Esophagus muscularis mucosa (tissue), 4 donors: ENCODE measurements at regions not wholly inside any gene's neighbourhood (a gene's known extent, or its start where the extent isn't known, plus 50 kb on each side); places are given as distances from the start of the nearest gene placed in this dataset.

Experiments
- EP300 ChIP-seq: sonication (generic); formaldehyde crosslinking; IDR thresholded peaks from one replicate; pipeline ENCODE4 v1.6.1; 2017; ENCODE audit warnings: antibody characterized with exemption
- POLR2A ChIP-seq: fragments of 450-650 bp; IDR thresholded peaks from one replicate; pipeline ENCODE4 v1.6.1; 2017; ENCODE audit warnings: antibody characterized with exemption, moderate library complexity, mild to moderate bottlenecking, low read depth
- POLR2AphosphoS5 ChIP-seq, 2 donors: sonication (generic); formaldehyde crosslinking; IDR thresholded peaks; one replicate each; pipeline ENCODE4 v1.6.1; 2017; ENCODE audit warnings: antibody characterized with exemption in 2 of 2
- TF ChIP-seq, protein P1 (sequence below), 3 experiments: fragments of 200-600 bp in 2 of 3; fragments of 450-650 bp in 1 of 3; sonication (generic) in 2 of 3; IDR thresholded peaks; one replicate each; pipeline ENCODE4 v1.5.1; 2017 to 2019; ENCODE audit warnings: antibody characterized with exemption in 3 of 3, mild to moderate bottlenecking in 2 of 3, moderate library complexity in 1 of 3

DNA sequence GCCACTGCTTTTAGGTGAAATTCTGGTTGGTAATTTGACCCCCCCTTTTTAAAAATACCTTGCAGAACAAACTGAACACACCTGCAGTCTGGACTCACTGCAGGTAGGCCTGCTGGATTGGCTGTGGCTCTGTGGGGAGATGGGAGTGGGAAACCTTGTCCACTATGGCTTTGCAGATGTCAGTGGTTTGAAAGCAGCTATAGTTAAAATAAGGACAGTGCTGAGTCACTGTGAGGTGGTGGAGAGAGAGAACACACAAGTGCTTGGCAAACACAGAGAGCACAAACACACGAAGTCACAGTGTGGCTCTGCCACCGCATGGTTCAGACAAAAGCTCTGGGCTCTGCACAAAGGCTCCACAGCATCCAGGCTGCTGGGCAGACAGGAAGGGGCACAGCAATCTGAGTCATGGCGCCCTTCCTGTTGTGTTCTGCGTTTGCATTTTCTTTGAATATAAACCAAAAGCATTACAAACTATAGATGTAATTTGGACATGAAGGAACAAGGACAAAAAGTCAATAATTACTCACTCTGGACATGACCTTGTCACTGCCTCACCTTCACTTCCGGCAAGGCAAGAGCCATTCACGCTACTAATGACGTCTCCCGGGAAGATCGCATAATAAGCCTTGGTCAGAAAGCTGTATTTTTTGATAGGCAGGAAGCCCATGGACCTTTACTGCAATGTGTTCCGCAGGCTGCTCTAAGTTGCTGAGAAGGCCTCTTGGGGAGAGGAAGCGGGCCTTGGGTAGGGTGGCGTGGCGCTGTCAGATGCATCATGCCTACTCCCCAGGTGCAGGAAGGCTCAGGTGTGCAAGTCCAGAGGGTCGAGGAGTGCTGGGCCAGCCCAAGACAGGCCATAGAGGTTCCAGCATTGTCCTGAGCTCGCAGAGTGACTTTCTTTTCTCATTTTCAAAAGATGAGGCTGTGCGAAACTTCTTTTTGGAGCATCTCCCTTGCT, 60.1 kb upstream of the MED9 start:
- no peak for TF ChIP-seq POLR2A
- TF ChIP-seq, protein P1, sequence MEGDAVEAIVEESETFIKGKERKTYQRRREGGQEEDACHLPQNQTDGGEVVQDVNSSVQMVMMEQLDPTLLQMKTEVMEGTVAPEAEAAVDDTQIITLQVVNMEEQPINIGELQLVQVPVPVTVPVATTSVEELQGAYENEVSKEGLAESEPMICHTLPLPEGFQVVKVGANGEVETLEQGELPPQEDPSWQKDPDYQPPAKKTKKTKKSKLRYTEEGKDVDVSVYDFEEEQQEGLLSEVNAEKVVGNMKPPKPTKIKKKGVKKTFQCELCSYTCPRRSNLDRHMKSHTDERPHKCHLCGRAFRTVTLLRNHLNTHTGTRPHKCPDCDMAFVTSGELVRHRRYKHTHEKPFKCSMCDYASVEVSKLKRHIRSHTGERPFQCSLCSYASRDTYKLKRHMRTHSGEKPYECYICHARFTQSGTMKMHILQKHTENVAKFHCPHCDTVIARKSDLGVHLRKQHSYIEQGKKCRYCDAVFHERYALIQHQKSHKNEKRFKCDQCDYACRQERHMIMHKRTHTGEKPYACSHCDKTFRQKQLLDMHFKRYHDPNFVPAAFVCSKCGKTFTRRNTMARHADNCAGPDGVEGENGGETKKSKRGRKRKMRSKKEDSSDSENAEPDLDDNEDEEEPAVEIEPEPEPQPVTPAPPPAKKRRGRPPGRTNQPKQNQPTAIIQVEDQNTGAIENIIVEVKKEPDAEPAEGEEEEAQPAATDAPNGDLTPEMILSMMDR (IDR thresholded peaks at IDR 0.05) = no peak
- TF ChIP-seq POLR2AphosphoS5 (IDR thresholded peaks at IDR 0.05) = peak in 1 of 2 donors; percentile 17
- no peak for TF ChIP-seq EP300
